Lower lobe of right lung (tissue), 2 donors: ENCODE measurements at regions not wholly inside any gene's neighbourhood (a gene's known extent, or its start where the extent isn't known, plus 50 kb on each side); places are given as distances from the start of the nearest gene placed in this dataset.
"Not testable (repeated sequence)": the region's sequence is repeated elsewhere in the genome, so short reads cannot be mapped to it uniquely, and the experiment has no call there.

ENCODE experiments used
- ATAC-seq, 2 donors: fragments of 200-7000 bp; cut with Tn5 transposase; one replicate each; pipeline ENCODE4 v1.9.1; 2020 to 2022; ENCODE audit warnings: mild to moderate bottlenecking in 2 of 2, moderate library complexity in 2 of 2
- DNase-seq: peaks from one replicate; pipeline ENCODE4 v3.0.0-alpha.2; 2020
- H3K27ac ChIP-seq: fragments of 200-600 bp; one replicate; pipeline ENCODE4 v1.8.0; 2022
- H3K27me3 ChIP-seq: fragments of 200-600 bp; one replicate; pipeline ENCODE4 v1.8.0; 2022; ENCODE audit warnings: low read depth
- H3K36me3 ChIP-seq: fragments of 200-600 bp; one replicate; pipeline ENCODE4 v1.8.0; 2022; ENCODE audit warnings: mild to moderate bottlenecking
- H3K4me1 ChIP-seq: fragments of 200-600 bp; one replicate; pipeline ENCODE4 v1.8.0; 2022
- H3K4me3 ChIP-seq: fragments of 200-600 bp; one replicate; pipeline ENCODE4 v1.8.0; 2022; ENCODE audit warnings: mild to moderate bottlenecking
- H3K9me3 ChIP-seq: fragments of 200-600 bp; one replicate; pipeline ENCODE4 v1.8.0; 2022
- CTCF ChIP-seq: fragments of 200-600 bp; IDR thresholded peaks from one replicate; pipeline ENCODE4 v1.8.0; 2022; ENCODE audit warnings: antibody characterized with exemption, mild to moderate bottlenecking
- intact Hi-C: fragments of 100-400 bp; cut with DNase I; formaldehyde crosslinking; loops from one replicate; pipeline ENCODE4 v1.11.0; 2022
- donor health status: DM: no; HTN: yes; CAD: no; lungs with severe emphysema.

GRCh38 chrY:7302306-7302705 is 390.8 kb upstream of the AMELY start:
- Histone ChIP-seq H3K36me3 (peaks cover 20% of the 10 kb centered on the region), H3K27me3 (no peaks in the 10 kb centered on the region), H3K9me3 (no peaks in the 10 kb centered on the region), H3K27ac (no peak overlapping the region), H3K4me3 (no peak overlapping the region), H3K4me1 (peaks cover 16% of the 10 kb centered on the region)
- ATAC-seq (no peak), DNase-seq (no peak)
- TF ChIP-seq CTCF: no peak
- intact Hi-C loops: no loop called here

- ATAC-seq (no peak), DNase-seq (no peak)
- Histone ChIP-seq H3K4me3 (no peak overlapping the region), H3K27me3 (no peaks in the 10 kb centered on the region), H3K9me3 (no peaks in the 10 kb centered on the region), H3K4me1 (peaks cover 16% of the 10 kb centered on the region), H3K27ac (no peak overlapping the region), H3K36me3 (peaks cover 7% of the 10 kb centered on the region)
- TF ChIP-seq CTCF: no peak
- intact Hi-C loops: no loop called here
Measured at GRCh38 chrY:7299960-7300359, 388.4 kb upstream of the AMELY start.

- TF ChIP-seq CTCF: no peak
- no peak for DNase-seq
- no peak for ATAC-seq
- Histone ChIP-seq H3K9me3 (no peaks in the 10 kb centered on the region), H3K27ac (no peak overlapping the region), H3K4me3 (no peak overlapping the region), H3K36me3 (no peaks in the 10 kb centered on the region), H3K27me3 (no peaks in the 10 kb centered on the region), H3K4me1 (no peaks in the 10 kb centered on the region)
- intact Hi-C loops: no loop called here
Measured at GRCh38 chrY:7292113-7292512, 380.6 kb upstream of the AMELY start.

- intact Hi-C loops: no loop called here
- Histone ChIP-seq H3K4me1 (no peaks in the 10 kb centered on the region), H3K9me3 (no peaks in the 10 kb centered on the region), H3K27me3 (no peaks in the 10 kb centered on the region), H3K36me3 (peaks cover 3% of the 10 kb centered on the region), H3K27ac (peak overlapping the region; percentile 18), H3K4me3 (no peak overlapping the region)
- no peak for ATAC-seq
- no peak for TF ChIP-seq CTCF
- DNase-seq: no peak
Measured at GRCh38 chrY:7289889-7290833, 378.6 kb upstream of the AMELY start.

GRCh38 chrY:7288611-7289010 is 377.1 kb upstream of the AMELY start:
- no peaks in the 10 kb centered on the region for H3K9me3 ChIP-seq
- peaks cover 3% of the 10 kb centered on the region for H3K36me3 ChIP-seq
- no peaks in the 10 kb centered on the region for H3K27me3 ChIP-seq
- no peaks in the 10 kb centered on the region for H3K4me1 ChIP-seq
- TF ChIP-seq CTCF: no peak
- ATAC-seq: no peak
- intact Hi-C loops: no loop called here
- H3K27ac ChIP-seq: no peak overlapping the region
- DNase-seq: no peak
- H3K4me3 ChIP-seq: no peak overlapping the region

GRCh38 chrY:7287963-7288362 is 376.4 kb upstream of the AMELY start:
- DNase-seq, H3K27me3 ChIP-seq, H3K4me1 ChIP-seq, H3K9me3 ChIP-seq, H3K4me3 ChIP-seq, H3K36me3 ChIP-seq, ATAC-seq, intact Hi-C loops, H3K27ac ChIP-seq: not testable (repeated sequence)
